Non-pigmented ciliary epithelial cell (primary cell): ENCODE measurements at regions not wholly inside any gene's neighbourhood (a gene's known extent, or its start where the extent isn't known, plus 50 kb on each side); places are given as distances from the start of the nearest gene placed in this dataset.

Experiments used
- DNase-seq: peaks from one replicate; pipeline ENCODE4 v3.0.0-alpha.2; 2010; ENCODE audit warnings: low read depth

- no peak for DNase-seq
These were observed 223.3 kb upstream of the ADAMTS9 start for GRCh38 chr3:64911138-64911537.

DNA sequence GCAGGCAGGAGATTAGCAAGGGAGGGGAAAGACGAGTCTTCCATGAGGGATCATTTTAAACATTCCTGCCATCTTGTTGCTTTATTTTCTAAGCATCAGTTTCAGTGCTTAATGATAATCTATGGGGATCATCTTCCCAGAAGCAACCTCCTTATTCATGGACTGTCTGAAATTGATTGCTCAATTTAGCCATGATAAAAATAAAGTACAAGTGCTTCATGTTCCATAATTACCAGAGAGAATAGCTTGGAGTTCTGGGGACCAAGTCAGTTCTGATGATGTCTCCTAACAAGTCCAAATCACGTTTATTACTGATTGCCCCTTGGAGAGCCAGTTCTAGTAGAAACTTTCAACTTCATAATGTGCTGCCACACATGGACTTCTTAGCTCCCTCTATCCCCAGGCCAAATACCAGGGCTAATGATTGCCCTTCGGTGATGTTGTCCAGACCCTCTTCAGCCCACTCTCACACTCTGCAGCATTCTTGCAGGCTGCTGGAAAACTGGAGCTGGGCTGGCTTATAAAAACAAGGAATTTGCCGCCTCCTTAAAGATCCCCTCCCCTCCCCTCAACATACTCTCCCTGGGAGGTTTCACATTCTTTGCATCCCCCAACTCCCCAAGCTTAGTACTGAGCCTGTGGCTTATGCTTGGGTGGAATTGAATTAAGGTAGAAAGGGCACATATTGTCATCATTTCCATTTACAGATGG lies 222.1 kb upstream of the ADAMTS9 start:
- no peak for DNase-seq

DNA sequence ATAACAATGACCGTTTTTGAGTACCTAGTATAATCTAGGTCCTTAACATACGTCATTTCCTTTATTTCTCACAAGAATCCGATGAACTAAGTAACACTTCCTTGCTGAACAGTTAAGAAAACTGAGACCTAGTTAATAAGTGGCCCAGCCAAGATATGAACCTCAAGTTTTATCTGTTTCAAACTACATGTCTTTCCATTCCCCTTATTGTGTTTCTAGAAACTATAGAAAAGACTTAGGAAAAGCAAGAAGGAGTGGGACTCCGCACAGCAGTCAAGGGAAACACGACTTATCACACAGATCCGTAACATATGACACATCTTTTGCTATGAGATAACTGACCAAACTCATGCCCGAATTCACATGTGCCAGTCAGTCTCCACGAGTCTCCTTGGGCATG lies 221.2 kb upstream of the ADAMTS9 start:
- no peak for DNase-seq

DNA sequence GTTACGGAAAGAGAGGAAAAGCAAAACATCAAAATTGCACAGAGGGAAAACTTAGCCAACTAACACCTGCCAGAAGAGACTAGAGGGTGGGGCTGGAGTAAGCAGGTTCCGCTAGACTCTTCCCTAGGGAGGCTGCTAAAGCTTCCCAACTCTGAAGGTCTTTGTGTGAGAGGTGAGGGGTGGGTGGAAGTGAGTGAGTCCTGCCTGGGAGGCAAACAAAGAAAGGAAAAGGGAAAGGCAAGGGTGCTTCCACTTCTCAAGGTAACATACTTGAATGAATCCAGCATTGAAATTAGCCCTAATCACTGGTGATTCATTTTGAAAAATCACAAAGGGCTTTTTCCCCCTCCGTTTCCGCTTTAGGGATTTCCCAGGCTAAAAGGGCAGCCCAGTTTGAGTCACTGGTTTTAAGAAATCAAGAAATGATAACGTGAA lies 220.5 kb upstream of the ADAMTS9 start:
- no peak for DNase-seq

- no peak for DNase-seq
These were observed 218.2 kb upstream of the ADAMTS9 start for GRCh38 chr3:64905906-64906410.

- no peak for DNase-seq
These were observed 215.2 kb upstream of the ADAMTS9 start for GRCh38 chr3:64903006-64903405.

DNA sequence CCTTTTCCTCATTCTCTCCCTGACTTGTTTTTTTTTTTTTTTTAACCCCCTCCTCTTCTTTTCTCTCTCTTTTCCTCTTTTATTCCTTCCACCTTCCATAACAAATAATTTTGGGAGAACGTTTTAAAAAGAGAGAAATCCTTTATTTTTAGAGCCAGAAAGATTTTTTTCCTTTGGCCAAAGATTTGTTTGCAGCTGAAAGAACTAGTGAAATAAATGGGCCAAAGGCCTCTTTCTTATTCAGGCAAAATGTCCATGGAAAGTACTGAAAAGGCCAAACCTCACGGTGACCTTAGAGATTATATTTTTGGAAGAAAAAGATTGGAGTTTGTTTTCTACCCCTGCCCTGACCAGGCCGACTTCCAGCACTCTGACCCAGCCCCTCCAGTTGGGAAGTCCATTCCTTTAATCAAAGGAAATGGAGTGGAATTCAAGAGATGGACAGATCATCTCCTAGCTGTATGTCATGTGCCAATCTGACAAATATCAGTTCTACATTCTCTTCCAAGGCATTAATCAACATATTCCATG lies 214.3 kb upstream of the ADAMTS9 start:
- no peak for DNase-seq

- DNase-seq = no peak
These were observed 213.7 kb upstream of the ADAMTS9 start for GRCh38 chr3:64901522-64901885.

DNA sequence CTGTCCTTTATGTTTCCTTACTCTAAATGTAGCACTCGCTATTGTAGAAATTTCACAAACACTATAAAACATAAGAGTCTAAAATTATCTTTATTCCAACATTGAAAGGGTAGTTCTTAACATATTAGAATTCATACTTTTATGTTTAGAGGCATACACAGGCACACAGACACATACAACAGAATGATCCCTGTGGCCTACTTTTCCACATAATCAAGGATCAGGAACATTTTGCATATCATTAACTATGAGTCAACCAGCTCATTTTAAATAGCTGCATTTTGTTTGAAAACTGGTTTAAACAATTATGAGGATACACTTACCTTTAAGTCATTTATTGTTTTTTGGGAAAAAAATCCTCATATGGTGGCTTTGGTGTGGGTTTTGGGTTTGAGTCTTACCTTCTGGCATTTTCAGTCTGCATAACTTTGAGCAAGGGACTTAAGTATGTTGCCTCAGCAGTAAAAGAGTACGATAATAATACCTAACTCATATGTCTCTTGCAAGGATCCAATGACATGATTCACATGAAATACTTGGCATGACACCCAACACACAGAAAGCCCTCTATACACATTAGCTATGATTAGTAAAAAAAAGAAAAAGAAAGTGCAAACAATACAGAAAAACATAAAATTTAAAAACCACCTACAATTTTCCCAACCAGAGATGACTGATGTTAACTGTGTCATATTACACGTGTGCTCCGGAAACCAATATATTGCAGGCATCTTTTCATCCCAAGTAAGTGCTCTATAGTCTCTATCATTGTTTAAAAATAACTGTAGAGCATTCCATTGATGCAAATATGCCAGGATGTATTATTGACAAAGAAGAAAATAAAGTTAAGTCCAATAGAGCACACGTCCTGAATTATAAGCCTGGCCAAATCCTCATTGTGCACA lies 213.1 kb upstream of the ADAMTS9 start:
- DNase-seq = no peak

GRCh38 chr3:64900156-64900555 lies 212.4 kb upstream of the ADAMTS9 start:
- DNase-seq = no peak

GRCh38 chr3:64898941-64899340 lies 211.1 kb upstream of the ADAMTS9 start:
- DNase-seq = no peak

DNA sequence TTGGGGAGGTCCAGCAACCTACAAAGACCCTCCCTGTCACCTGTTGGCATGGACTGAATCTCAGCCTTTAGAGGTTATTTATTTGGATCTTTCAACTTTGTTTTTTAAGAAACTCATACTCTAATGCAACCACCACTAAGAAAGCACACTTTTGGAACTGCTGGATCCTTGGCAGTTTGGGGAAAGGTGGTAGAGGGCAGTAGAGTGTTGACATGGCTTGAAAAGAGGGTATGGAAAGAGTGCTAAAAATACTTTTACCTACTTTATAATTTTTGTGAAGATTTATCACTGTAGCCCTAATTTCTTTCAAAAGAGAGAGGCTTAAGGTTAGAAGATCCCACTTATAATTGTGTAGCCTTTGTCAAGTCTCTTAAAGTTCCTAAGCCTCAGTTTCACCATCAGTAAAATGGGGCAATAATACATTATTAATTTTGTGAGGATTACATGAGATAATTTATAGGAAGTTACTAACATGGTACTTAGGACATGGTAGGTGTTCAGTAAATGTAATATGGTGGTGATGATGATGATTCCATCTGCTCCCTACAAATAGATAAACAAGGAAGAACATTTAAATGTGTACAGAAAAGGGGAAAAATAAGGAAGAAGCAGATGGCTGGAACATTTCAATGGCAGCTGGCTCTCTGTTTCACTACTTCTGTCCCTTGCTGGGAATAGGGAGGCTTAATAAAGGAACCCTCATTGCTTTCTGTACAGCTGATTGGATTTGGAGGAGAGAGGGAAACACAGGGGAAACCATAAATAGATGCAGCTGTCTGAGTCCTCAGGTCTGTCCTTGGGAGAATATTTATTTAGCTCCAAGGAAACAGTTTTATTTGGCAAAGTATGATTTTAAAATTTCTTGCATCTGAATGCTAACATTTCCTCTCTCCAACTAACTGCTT lies 208.4 kb upstream of the ADAMTS9 start:
- no peak for DNase-seq

DNA sequence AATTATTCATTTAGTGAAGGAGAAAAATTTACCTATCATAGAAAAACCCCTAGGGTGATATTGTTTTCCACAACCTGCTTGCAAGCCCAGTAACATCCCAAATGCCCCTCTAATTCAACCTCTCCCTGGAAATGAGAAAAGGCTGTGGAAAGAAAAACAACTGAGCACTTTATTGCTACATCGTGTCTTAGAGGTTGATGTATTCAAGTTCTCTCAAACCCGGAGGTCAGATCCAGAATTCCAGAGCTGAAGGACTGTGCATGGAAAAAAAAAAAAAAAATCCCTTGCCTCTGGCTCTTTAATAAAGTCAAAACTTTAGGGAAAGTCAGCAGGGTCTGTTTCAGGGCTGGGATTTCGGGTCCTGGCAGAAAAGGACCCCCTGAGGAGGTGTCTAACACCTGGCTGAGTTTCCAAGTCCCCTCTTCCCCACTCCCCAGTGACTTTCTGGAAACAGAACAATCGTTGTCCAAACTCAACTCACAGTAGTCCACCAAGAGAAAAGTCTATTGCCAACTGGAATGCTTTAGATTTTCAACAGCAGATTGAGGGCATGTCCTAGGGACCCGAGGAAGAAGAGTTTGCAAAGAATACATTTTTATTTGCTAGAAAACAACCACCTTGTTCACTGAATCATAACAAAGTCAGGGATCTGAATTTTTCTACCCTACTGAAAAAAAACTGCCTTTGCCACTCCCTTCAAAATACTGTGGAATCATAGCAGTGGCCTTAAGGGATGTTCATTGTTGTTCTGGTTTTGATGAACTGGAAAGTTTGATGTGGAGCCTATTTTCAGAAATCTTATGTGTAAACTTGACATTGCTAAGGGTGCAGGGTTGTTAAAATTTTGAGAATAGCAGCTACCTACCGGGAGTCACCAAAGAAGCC lies 207.5 kb upstream of the ADAMTS9 start:
- DNase-seq = no peak

DNA sequence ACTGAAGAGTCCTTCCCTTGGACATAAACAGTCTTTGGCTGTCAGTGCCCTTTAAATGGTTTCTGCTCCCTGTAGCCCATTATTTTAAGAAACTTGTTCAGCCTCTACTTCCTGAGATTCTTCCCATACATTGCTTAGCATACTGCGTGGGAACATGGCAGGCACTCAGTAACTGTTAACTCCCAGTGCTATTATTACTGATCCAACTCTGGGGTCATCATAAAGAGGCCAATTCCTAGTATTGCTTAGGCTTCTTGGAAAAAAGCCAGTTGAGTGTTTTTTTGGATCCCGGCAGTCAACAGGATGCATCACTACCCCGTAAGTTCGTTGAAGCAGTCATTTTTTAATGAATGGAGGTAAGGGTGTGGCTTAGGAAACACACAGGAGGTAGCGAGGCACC lies 206.2 kb upstream of the ADAMTS9 start:
- DNase-seq = no peak

DNA sequence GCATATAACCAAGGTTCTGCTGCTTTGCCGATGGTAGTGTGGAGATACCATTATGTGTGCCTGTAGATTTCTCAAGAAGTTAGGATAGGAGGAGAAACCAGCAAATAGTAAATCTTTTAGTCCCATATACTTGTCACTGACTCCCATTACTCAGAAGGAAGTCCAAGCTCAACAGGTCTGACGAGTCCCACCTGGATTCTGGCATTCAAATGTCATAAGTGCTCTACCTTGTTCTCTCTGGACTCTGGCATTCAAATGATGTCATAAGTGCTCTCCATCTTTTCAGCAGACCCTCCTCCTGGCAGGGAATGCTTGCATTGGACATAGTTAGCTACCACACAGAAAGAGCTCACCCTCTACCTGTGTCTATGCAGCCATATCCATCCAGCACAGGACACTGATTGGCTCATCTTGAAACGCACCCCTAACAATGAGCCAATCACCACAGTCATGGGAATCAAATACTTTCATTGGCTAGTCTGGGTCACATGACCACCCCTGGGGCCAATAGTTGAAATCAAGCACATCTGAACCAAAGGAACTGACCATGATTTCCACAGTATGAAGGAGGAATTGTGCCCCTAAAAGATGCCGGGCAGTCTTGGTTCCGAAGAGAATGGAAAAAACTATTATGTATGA lies 205.0 kb upstream of the ADAMTS9 start:
- DNase-seq = no peak

DNA sequence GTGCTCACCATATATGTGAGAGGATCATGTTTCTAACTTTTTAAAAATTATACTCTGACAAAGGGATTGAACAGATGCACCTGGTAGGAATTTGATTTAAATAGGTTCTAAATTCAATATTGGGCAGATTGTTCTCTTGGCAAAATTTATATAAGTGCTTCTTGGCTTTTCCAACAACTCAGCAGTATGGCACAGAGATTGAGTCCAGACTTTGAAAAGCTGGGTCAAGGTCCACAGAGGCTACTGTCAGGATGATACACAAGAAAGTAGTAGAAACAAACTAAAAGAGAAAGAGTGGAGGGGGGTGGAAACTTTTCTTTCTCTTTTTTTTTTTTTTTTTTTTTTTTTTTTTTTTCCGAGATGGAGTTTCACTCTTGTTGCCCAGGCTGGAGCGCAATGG lies 203.2 kb upstream of the ADAMTS9 start:
- no peak for DNase-seq

GRCh38 chr3:64890466-64890865 lies 202.7 kb upstream of the ADAMTS9 start:
- no peak for DNase-seq

- DNase-seq = no peak
These were observed 202.2 kb upstream of the ADAMTS9 start for GRCh38 chr3:64890006-64890405.

DNA sequence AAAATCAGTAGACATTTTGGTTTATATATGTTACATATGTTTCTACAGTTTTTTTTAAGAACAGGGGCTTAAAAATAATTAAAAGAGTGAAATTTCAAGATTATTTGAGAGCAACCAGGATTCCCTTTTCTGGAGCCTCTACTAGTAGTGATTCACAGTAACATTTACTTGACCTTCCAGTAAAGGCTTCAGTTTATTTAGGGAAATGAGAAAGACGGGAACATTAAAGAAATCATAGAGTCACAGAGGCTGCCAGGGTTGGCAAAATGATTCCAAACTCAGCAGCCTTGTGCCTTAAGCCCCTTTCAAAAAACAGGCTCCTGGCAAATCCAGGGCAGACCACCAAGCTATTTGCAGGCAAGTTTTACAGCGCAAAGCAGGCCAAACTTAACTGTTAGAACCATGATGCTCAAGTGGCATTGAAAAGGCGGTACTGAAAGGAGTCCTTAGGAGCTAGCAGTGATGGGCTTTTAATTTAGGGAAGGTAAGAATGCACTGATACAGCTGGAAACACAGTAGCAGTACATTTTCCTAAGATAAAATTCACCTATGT lies 201.1 kb upstream of the ADAMTS9 start:
- DNase-seq = no peak

DNA sequence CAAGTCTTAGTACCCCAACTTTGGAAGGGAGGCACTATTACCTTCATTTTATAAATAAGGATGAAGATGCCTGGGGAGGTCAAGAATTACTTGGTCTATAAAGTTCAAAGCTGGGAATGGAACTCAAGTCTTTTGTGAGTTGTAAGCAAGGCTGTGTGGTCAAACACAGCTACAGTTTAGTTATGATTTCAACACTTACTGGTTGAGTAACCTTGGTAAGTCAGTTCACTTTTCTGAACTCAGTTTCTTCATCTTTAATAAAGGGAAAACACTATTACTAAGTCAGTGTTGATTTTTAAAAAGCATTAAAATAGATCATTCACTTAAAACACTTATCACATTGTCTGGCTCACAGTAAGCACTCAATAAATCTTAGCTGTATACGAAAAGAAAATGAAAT lies 200.4 kb upstream of the ADAMTS9 start:
- no peak for DNase-seq
